ENCODE measurements at regions not wholly inside any gene's neighbourhood (a gene's known extent, or its start where the extent isn't known, plus 50 kb on each side); places are given as distances from the start of the nearest gene placed in this dataset.

DNA sequence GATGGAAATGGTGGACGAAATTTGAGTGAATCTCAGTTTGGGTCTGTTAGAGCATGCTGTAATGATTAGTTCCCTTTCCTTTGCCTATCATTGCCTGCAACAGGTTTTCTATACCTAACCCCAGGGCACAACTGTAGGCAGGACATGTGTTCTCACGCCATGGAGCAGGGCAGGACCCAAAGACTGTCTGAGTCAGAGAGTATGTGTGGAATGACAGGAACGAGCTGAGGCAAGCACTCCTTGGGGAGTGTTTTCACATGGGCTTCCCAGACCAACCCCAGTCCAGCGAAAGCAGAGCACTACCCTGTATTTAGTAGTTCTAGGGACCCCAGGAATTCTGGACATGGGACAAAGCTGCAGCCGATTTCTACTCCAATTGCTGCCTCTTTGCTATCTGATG lies 234.2 kb downstream of the HACE1 start:
- ChIA-PET POLR2A (no interaction called here), CTCF (no interaction called here)
- TF ChIP-seq, protein P1, sequence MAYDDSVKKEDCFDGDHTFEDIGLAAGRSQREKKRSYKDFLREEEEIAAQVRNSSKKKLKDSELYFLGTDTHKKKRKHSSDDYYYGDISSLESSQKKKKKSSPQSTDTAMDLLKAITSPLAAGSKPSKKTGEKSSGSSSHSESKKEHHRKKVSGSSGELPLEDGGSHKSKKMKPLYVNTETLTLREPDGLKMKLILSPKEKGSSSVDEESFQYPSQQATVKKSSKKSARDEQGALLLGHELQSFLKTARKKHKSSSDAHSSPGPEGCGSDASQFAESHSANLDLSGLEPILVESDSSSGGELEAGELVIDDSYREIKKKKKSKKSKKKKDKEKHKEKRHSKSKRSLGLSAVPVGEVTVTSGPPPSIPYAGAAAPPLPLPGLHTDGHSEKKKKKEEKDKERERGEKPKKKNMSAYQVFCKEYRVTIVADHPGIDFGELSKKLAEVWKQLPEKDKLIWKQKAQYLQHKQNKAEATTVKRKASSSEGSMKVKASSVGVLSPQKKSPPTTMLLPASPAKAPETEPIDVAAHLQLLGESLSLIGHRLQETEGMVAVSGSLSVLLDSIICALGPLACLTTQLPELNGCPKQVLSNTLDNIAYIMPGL (CRISPR knock-in tag; IDR thresholded peaks at IDR 0.05), result no peak
- TF ChIP-seq SOX15 (CRISPR knock-in tag; IDR thresholded peaks at IDR 0.05) (no peak), MXD4 (CRISPR knock-in tag; IDR thresholded peaks at IDR 0.05; ENCODE audit: borderline replicate concordance) (no peak), USF1 (CRISPR knock-in tag; IDR thresholded peaks at IDR 0.05) (no peak), RELA (CRISPR knock-in tag; IDR thresholded peaks at IDR 0.05; ENCODE audit: borderline replicate concordance) (no peak), ZNF232 (CRISPR knock-in tag; IDR thresholded peaks at IDR 0.05) (no peak), ZNF281 (CRISPR knock-in tag; IDR thresholded peaks at IDR 0.05) (no peak), EMX1 (CRISPR knock-in tag; IDR thresholded peaks at IDR 0.05) (no peak), ZNF317 (CRISPR knock-in tag; IDR thresholded peaks at IDR 0.05; ENCODE audit: borderline replicate concordance, low read depth) (no peak), ZNF396 (CRISPR knock-in tag; IDR thresholded peaks at IDR 0.05; ENCODE audit: borderline replicate concordance) (no peak)
- peaks cover 30% of the 10 kb centered on the region for H3K4me1 Mint-ChIP-seq
- no peak overlapping the region for H3K27ac Mint-ChIP-seq
- H3K4me3 Mint-ChIP-seq, result no peak overlapping the region
- DNase-seq (ENCODE audit: low spot score) (no peak), ATAC-seq (peak; percentile 21)
- H3K36me3 Mint-ChIP-seq, result no peaks in the 10 kb centered on the region
- no peaks in the 10 kb centered on the region for H3K27me3 Mint-ChIP-seq (ENCODE audit: low read depth)
- 0 out of 2 replicates have a peak, but pooled peaks cover 3% of the 10 kb centered on the region for H3K9me3 Mint-ChIP-seq

GRCh38 chr6:104623052-104623690 lies 236.5 kb downstream of the HACE1 start:
- ATAC-seq (peak; percentile 99), DNase-seq (ENCODE audit: low spot score) (peak; percentile 46)
- POLR2A ChIA-PET, result no interaction called here
- H3K9me3 Mint-ChIP-seq, result 0 out of 2 replicates have a peak, but pooled peaks cover 3% of the 10 kb centered on the region
- no peaks in the 10 kb centered on the region for H3K27me3 Mint-ChIP-seq (ENCODE audit: low read depth)
- H3K4me1 Mint-ChIP-seq, result peaks cover 17% of the 10 kb centered on the region
- H3K4me3 Mint-ChIP-seq, result peak overlapping the region; percentile 2; the same call in 1 of the 2 replicates
- H3K36me3 Mint-ChIP-seq, result no peaks in the 10 kb centered on the region
- CTCF ChIA-PET, result interaction anchor here (0.9 to 1.4 kb wide), 6 partner anchors 10 to 237 kb away, joined by 3 to 6 read pairs (median 4); partner anchors contain the start of gene HACE1
- peak overlapping the region; percentile 12; the same call in 1 of the 2 replicates for H3K27ac Mint-ChIP-seq
- TF ChIP-seq ZNF423 (CRISPR knock-in tag; IDR thresholded peaks at IDR 0.05), result no peak
- TF ChIP-seq MLX (CRISPR knock-in tag; IDR thresholded peaks at IDR 0.05), result no peak
- TF ChIP-seq GABPB1 (CRISPR knock-in tag; IDR thresholded peaks at IDR 0.05), result no peak
- no peak for TF ChIP-seq NR1H2 (CRISPR knock-in tag; IDR thresholded peaks at IDR 0.05)
- TF ChIP-seq ELF4 (CRISPR knock-in tag; IDR thresholded peaks at IDR 0.05; ENCODE audit: low read depth), result no peak
- no peak for TF ChIP-seq AFF4 (CRISPR knock-in tag; IDR thresholded peaks at IDR 0.05; ENCODE audit: borderline replicate concordance)
- TF ChIP-seq TEAD4 (CRISPR knock-in tag; IDR thresholded peaks at IDR 0.05), result no peak
- TF ChIP-seq ZNF281 (CRISPR knock-in tag; IDR thresholded peaks at IDR 0.05), result no peak
- TF ChIP-seq, protein P2, sequence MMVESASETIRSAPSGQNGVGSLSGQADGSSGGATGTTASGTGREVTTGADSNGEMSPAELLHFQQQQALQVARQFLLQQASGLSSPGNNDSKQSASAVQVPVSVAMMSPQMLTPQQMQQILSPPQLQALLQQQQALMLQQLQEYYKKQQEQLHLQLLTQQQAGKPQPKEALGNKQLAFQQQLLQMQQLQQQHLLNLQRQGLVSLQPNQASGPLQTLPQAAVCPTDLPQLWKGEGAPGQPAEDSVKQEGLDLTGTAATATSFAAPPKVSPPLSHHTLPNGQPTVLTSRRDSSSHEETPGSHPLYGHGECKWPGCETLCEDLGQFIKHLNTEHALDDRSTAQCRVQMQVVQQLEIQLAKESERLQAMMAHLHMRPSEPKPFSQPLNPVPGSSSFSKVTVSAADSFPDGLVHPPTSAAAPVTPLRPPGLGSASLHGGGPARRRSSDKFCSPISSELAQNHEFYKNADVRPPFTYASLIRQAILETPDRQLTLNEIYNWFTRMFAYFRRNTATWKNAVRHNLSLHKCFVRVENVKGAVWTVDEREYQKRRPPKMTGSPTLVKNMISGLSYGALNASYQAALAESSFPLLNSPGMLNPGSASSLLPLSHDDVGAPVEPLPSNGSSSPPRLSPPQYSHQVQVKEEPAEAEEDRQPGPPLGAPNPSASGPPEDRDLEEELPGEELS (CRISPR knock-in tag; IDR thresholded peaks at IDR 0.05), result no peak
- no peak for TF ChIP-seq ATF1 (CRISPR knock-in tag; IDR thresholded peaks at IDR 0.05)

All from WTC11 (cell line).